Endodermal cell (in vitro differentiated cells): ENCODE measurements at regions not wholly inside any gene's neighbourhood (a gene's known extent, or its start where the extent isn't known, plus 50 kb on each side); places are given as distances from the start of the nearest gene placed in this dataset.

Source experiments
- DNase-seq: peaks from one replicate; pipeline ENCODE4 v3.0.0-alpha.2; 2017
- H3K27ac ChIP-seq: 2 replicates; pipeline ENCODE4 v1.5.1; 2013; ENCODE audit warnings: mild to moderate bottlenecking, low read depth, low read length, moderate library complexity
- H3K27me3 ChIP-seq: 2 replicates; pipeline ENCODE4 v1.6.1; 2013; ENCODE audit warnings: mild to moderate bottlenecking, low read length, moderate library complexity; ENCODE audit not compliant: insufficient read depth, control insufficient read depth, poor library complexity, severe bottlenecking
- H3K36me3 ChIP-seq: 2 replicates; pipeline ENCODE4 v1.7.0; 2013; ENCODE audit warnings: mild to moderate bottlenecking, low read length, moderate library complexity; ENCODE audit not compliant: control insufficient read depth, insufficient read depth
- H3K4me1 ChIP-seq: one replicate; pipeline ENCODE4 v1.7.0; 2013; ENCODE audit warnings: low read length; ENCODE audit not compliant: control insufficient read depth, insufficient read depth
- H3K4me3 ChIP-seq: 2 replicates; pipeline ENCODE4 v1.5.1; 2013; ENCODE audit warnings: mild to moderate bottlenecking, low read length, moderate library complexity
- H3K9ac ChIP-seq: 2 replicates; pipeline ENCODE4 v1.6.1; 2013; ENCODE audit warnings: mild to moderate bottlenecking, low read length, moderate library complexity; ENCODE audit not compliant: poor library complexity, severe bottlenecking; ENCODE audit errors: extremely low read depth
- H3K9me3 ChIP-seq: 2 replicates; pipeline ENCODE4 v1.6.1; 2013; ENCODE audit warnings: mild to moderate bottlenecking, low read length, moderate library complexity; ENCODE audit not compliant: control insufficient read depth
- H3K27ac Mint-ChIP-seq: 2 replicates; pipeline ENCODE4 v1.8.0; 2020; ENCODE audit warnings: mixed read lengths
- H3K27me3 Mint-ChIP-seq: 2 replicates; pipeline ENCODE4 v1.8.0; 2021; ENCODE audit warnings: mild to moderate bottlenecking, mixed read lengths; ENCODE audit not compliant: insufficient read depth
- H3K36me3 Mint-ChIP-seq: 2 replicates; pipeline ENCODE4 v1.8.0; 2020; ENCODE audit warnings: low read depth, mixed read lengths
- H3K4me1 Mint-ChIP-seq: 2 replicates; pipeline ENCODE4 v1.8.0; 2020; ENCODE audit warnings: mixed read lengths
- H3K4me3 Mint-ChIP-seq: 2 replicates; pipeline ENCODE4 v1.8.0; 2020; ENCODE audit warnings: mild to moderate bottlenecking, moderate library complexity, mixed read lengths
- H3K9me3 Mint-ChIP-seq: 2 replicates; pipeline ENCODE4 v1.8.0; 2020; ENCODE audit warnings: mild to moderate bottlenecking, mixed read lengths
- WGBS, 2 experiments: methylation state at CpG; one replicate each; pipeline versions ENCODE4 v1.1.5 to v1.1.7; 2013; ENCODE audit warnings: missing lambda C conversion rate in 2 of 2, mixed read lengths in 1 of 2; ENCODE audit not compliant: insufficient coverage in 1 of 2, insufficient read length in 1 of 2; 5-methylcytosine and 5-hydroxymethylcytosine counted together
- TF ChIP-seq, protein P1 (sequence below): fragments of 200-600 bp; sonication (generic); conservative IDR thresholded peaks from 2 replicates; pipeline ENCODE4 v1.5.0; 2021; ENCODE audit warnings: antibody characterized with exemption, mild to moderate bottlenecking

- 96 to 100% methylated on average over 3 to 6 of the region's 6 CpGs for WGBS, 2 experiments
- Histone ChIP-seq H3K4me3 (no peak overlapping the region), H3K9me3 (no peaks in the 10 kb centered on the region), H3K36me3 (no peaks in the 10 kb centered on the region), H3K27me3 (no peaks in the 10 kb centered on the region), H3K27ac (no peak overlapping the region), H3K9ac (no peak overlapping the region), H3K4me1 (no peaks in the 10 kb centered on the region)
- DNase-seq: no peak
- no peaks in the 10 kb centered on the region for H3K36me3 Mint-ChIP-seq
- no peak overlapping the region for H3K27ac Mint-ChIP-seq
- H3K27me3 Mint-ChIP-seq: no peaks in the 10 kb centered on the region
- H3K4me3 Mint-ChIP-seq: no peak overlapping the region
- TF ChIP-seq, protein P1, sequence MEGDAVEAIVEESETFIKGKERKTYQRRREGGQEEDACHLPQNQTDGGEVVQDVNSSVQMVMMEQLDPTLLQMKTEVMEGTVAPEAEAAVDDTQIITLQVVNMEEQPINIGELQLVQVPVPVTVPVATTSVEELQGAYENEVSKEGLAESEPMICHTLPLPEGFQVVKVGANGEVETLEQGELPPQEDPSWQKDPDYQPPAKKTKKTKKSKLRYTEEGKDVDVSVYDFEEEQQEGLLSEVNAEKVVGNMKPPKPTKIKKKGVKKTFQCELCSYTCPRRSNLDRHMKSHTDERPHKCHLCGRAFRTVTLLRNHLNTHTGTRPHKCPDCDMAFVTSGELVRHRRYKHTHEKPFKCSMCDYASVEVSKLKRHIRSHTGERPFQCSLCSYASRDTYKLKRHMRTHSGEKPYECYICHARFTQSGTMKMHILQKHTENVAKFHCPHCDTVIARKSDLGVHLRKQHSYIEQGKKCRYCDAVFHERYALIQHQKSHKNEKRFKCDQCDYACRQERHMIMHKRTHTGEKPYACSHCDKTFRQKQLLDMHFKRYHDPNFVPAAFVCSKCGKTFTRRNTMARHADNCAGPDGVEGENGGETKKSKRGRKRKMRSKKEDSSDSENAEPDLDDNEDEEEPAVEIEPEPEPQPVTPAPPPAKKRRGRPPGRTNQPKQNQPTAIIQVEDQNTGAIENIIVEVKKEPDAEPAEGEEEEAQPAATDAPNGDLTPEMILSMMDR: no peak
- no peaks in the 10 kb centered on the region for H3K4me1 Mint-ChIP-seq
- H3K9me3 Mint-ChIP-seq: no peaks in the 10 kb centered on the region
Measured at GRCh38 chr2:139949242-139949972, 1169.2 kb upstream of the NXPH2 start.

GRCh38 chr2:139946690-139947089, 1166.5 kb upstream of the NXPH2 start:
- H3K27me3 ChIP-seq: no peaks in the 10 kb centered on the region
- no peaks in the 10 kb centered on the region for H3K36me3 Mint-ChIP-seq
- no peak overlapping the region for H3K4me3 ChIP-seq
- TF ChIP-seq, protein P1: peak; percentile 77
- no peak overlapping the region for H3K27ac Mint-ChIP-seq
- no peak overlapping the region for H3K27ac ChIP-seq
- WGBS, 2 experiments: 82% methylated on average over 2 of the region's 2 CpGs; no CpG with 5 or more reads in 1 of the 2 experiments
- no peak overlapping the region for H3K4me3 Mint-ChIP-seq
- H3K9me3 Mint-ChIP-seq: no peaks in the 10 kb centered on the region
- no peaks in the 10 kb centered on the region for H3K9me3 ChIP-seq
- no peaks in the 10 kb centered on the region for H3K36me3 ChIP-seq
- H3K4me1 Mint-ChIP-seq: no peaks in the 10 kb centered on the region
- peak; percentile 66 for DNase-seq
- H3K4me1 ChIP-seq: no peaks in the 10 kb centered on the region
- H3K9ac ChIP-seq: no peak overlapping the region
- no peaks in the 10 kb centered on the region for H3K27me3 Mint-ChIP-seq

GRCh38 chr2:139940686-139941085, 1160.5 kb upstream of the NXPH2 start:
- Mint-ChIP-seq H3K9me3 (peaks cover 3% of the 10 kb centered on the region), H3K4me1 (no peaks in the 10 kb centered on the region), H3K36me3 (no peaks in the 10 kb centered on the region), H3K27ac (no peak overlapping the region), H3K27me3 (no peaks in the 10 kb centered on the region), H3K4me3 (no peak overlapping the region)
- no peak for DNase-seq
- no peaks in the 10 kb centered on the region for H3K27me3 ChIP-seq
- WGBS, 2 experiments: 100% methylated on average over 1 of the region's 1 CpG; no CpG with 5 or more reads in 1 of the 2 experiments
- H3K36me3 ChIP-seq: no peaks in the 10 kb centered on the region
- TF ChIP-seq, protein P1: no peak
- no peak overlapping the region for H3K27ac ChIP-seq
- no peak overlapping the region for H3K9ac ChIP-seq
- H3K4me1 ChIP-seq: no peaks in the 10 kb centered on the region
- no peak overlapping the region for H3K4me3 ChIP-seq
- peaks cover 7% of the 10 kb centered on the region for H3K9me3 ChIP-seq
